GM18507 (cell line): ENCODE measurements at regions not wholly inside any gene's neighbourhood (a gene's known extent, or its start where the extent isn't known, plus 50 kb on each side); places are given as distances from the start of the nearest gene placed in this dataset.

Source experiments
- DNase-seq: peaks from one replicate; pipeline ENCODE4 v3.0.0; 2011; ENCODE audit warnings: low read depth; ENCODE audit not compliant: insufficient read length; ENCODE audit errors: extremely low spot score
- FAIRE-seq: peaks from 2 replicates; lab custom pipeline; 2011; peaks lifted over from hg19 to GRCh38; lab: Jason Lieb, UNC

- DNase-seq = no peak
Observed at GRCh38 chr15:59953392-59953883, 50.7 kb upstream of the FOXB1 start.

DNA sequence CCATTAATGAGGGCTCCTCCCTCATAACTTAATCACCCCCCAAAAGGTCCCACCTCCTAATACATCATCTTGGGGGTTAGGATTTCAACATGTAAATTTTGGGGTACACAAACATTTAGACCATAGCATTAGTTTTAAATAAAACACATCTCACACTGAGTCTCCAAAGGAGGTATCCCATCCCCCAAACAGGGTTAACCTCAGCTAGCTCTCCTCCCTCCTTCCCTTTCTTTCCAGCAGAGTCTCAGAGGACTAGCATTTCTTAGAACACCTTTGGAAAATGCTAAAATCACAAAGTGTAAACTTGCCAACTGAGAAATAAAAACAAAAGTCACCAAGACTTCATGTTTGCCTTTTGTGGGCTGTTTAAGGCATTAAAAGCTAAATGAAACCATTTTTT is 51.2 kb upstream of the FOXB1 start:
- DNase-seq (no peak), FAIRE-seq (no peak)

More at GRCh38 chr15:59953392-59953883, 50.7 kb upstream of the FOXB1 start:
- no peak for FAIRE-seq

DNA sequence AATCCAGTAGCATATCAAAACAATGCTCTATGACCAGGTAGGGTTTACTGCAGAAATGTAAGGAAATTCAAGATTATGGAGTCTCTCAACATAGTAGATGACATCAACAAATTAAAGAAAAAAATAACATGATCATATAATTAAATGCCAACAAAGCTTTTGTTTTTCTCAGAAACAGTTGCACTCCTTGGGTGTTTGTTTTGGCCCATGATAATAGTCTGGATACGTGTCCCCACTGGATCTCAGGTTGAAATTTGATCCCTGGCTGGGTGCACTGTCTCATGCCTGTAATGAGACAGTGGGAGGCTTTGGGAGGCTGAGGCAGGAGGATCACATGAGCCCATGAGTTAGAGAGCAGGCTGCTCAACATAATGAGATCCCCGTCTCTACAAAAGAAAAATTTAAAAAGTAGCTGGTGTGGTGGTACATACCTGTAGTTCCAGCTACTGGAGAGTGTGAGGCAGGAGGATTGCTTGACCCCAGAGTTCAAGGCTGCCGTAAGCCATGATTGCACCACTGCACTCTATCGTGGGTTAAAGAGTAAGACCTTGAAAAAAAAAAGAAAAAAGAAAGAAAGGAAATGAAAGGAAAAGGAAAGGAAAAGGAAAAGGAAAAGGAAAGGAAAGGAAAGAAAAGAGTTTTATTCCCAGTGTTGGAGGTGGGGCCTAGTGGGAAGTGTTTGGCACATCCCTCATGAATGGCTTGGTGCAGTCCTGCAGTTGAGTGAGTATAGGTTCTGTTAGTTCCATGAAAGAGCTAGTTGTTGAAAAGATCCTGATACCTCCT is 53.3 kb upstream of the FOXB1 start:
- no peak for FAIRE-seq
- no peak for DNase-seq

GRCh38 chr15:59948924-59949613 is 55.0 kb upstream of the FOXB1 start:
- FAIRE-seq = no peak
- no peak for DNase-seq

DNA sequence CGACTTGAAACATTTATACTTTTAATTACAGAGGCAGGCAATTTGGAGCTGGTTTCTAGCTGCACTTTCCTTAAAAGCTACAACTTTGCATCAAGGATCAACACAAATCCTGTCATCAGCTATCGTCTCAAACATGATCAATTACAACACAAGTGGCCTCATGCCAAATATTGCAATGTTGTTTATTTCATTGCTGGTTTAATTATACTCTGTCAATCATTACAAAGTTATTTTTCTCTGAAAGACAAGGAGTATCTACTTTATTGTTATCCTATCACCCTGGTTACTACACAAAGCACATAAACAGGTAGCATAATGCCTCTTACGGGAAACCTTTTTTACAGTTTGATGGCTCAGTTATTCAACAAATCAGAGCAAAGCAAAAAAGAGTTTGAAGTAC is 58.0 kb upstream of the FOXB1 start:
- FAIRE-seq (no peak), DNase-seq (no peak)

GRCh38 chr15:59945036-59945435 is 59.1 kb upstream of the FOXB1 start:
- DNase-seq (no peak), FAIRE-seq (no peak)

- no peak for DNase-seq
- no peak for FAIRE-seq
Observed at GRCh38 chr15:59941612-59942011, 62.5 kb upstream of the FOXB1 start.

DNA sequence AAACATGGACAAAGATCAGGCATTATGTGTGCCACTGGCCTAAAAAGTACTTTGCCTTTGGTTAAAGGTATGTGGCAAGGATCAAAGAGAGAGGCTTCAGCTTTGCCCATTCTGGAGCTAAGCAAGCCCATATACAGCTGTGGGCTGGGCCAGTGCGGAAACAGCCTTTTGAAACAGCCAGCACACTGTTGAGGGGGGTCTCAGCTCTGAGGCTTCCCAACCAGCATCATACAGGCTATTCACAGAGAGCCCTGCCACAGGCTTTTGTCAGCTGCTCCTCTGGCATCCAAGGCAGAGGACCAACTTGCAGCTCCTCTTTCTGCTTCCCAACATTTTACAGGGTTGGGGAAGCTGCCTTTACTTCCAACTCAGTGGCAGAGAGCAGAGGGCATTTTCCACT is 63.2 kb upstream of the FOXB1 start:
- DNase-seq (no peak), FAIRE-seq (no peak)

GRCh38 chr15:59940456-59940855 is 63.7 kb upstream of the FOXB1 start:
- no peak for FAIRE-seq
- DNase-seq = no peak

DNA sequence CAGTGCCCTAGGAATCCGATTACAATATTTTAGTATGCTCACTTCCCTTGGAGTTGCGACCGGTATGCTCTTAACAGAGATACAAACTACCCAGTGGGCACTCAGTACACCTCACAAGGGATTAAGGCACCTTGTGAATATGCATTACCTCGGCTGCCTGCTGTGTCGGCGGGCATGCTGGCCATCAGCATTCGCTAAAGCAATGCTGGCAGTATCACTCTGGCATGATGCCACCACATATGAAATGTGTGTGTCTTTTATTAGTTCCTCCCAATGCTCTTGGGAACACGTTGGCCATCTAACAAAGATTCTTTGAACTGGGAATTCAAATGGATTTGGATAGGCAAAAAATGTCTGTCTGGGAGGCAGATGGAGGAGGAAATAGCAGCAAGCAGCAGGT is 67.4 kb upstream of the FOXB1 start:
- DNase-seq (no peak), FAIRE-seq (no peak)

- DNase-seq = no peak
- FAIRE-seq = no peak
Observed at GRCh38 chr15:59933607-59934006, 70.5 kb upstream of the FOXB1 start.

DNA sequence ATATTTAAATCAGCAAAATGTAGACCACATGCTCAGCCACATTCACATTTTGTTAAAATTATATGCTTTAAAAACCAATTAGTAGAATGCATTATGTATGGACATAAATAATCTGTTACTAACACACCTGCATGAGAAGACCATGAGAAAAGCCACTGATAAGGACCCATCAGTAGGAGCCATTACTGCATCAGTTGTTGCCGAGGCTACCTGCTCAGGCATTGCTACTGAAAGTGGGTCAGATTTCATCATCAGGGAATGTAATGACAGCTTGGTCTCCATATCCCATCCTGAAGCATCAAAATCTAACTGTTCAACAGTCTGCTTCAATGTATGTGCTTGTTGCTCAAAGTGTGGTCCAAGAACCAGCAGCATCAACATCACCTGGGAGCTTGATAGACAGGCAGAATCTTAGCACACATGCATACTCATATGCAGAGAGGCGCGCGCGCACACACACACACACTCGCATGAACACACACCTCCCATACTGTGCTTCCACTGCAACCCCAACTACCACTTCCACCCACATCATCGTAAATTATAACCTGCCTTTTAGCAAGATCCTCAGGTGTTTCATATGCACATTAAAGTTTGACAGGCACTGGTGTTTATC is 72.4 kb upstream of the FOXB1 start:
- DNase-seq (no peak), FAIRE-seq (no peak)

DNA sequence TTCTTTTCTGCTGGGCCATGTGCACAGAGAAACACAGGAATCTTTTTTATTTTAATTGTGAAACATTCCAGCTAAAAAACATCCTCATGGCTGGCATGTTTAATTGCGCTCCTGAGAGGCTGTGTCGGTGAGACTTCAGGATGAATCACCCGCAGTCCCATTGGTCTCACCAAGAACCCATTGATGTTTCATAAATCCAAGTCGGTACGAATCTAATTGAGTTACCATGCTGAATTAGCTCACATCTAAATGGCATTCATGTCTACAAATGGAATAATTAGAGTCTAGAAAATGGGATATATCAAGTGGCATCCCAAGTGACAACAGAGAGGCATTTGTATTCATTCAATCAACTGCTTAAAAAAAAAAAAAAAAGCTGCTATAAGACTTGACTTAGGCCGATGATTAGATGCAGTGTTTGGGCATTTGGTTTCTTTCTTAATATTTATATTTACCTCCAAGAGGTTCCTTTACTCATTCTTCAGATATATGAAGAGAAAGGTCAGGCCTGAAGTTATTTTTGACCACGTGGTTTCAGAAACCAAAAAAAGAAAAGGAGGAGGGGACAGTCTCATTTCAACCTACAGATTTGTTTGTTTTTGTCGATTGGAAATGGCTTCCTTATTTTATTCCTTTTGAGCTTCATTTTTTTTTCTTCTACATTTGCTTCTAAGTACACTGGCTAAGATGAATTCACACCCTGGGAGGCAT is 79.1 kb upstream of the FOXB1 start:
- FAIRE-seq (no peak), DNase-seq (no peak)

- DNase-seq = no peak
Observed at GRCh38 chr15:59924096-59924495, 80.0 kb upstream of the FOXB1 start.

GRCh38 chr15:59923508-59923907 is 80.6 kb upstream of the FOXB1 start:
- DNase-seq (no peak), FAIRE-seq (no peak)

More at GRCh38 chr15:59924096-59924495, 80.0 kb upstream of the FOXB1 start:
- FAIRE-seq = no peak

GRCh38 chr15:59918994-59919951 is 84.8 kb upstream of the FOXB1 start:
- FAIRE-seq = peak; percentile 65
- DNase-seq = peak; percentile 5

DNA sequence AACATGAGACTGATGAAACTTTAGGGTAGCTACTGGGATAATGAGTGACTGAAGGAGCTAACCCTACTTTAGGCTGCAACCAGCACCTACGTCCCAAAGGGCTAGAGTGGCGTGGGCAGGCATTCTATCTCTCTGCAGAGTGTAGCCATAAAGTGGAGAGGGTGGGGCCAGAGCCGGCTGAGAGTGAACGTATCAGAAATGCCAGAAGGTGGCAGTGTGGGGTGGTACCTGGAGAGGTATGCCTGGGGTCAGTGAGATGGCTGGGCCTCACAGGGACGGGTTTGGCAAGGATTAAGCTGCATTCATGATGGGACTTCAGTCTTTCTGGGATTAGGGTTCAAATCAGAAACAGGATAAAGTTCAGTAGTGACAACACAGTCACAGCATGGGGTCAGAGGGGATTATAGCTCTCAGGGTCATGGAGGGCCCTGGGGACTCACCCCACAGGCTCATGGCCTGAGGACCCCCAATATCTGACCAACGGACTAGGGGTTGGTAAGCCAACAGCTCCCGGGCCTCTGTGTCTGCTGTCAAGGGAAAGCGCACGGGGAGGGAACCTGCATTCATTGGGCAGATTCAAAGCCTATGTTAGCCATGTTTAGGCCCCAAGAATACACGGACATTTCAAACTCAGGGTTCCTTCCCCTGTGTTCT is 86.5 kb upstream of the FOXB1 start:
- FAIRE-seq = peak; percentile 73

GRCh38 chr15:59906046-59906445 is 98.1 kb upstream of the FOXB1 start:
- no peak for DNase-seq
- FAIRE-seq = no peak

More for the DNA sequence above, 86.5 kb upstream of the FOXB1 start:
- DNase-seq = peak; percentile 29
